Astrocyte of the cerebellum (primary cell): ENCODE measurements at regions not wholly inside any gene's neighbourhood (a gene's known extent, or its start where the extent isn't known, plus 50 kb on each side); places are given as distances from the start of the nearest gene placed in this dataset.
"Not testable (repeated sequence)": the region's sequence is repeated elsewhere in the genome, so short reads cannot be mapped to it uniquely, and the experiment has no call there.

Experiments used
- DNase-seq: peaks from one replicate; pipeline ENCODE4 v3.0.0-alpha.2; 2011; ENCODE audit warnings: low read depth
- H3K4me3 ChIP-seq: 2 replicates; pipeline ENCODE4 v1.5.1; 2011; ENCODE audit warnings: mild to moderate bottlenecking, low read depth, low read length, moderate library complexity
- CTCF ChIP-seq: IDR thresholded peaks from 2 replicates; pipeline ENCODE4 v1.5.1; 2012; ENCODE audit warnings: low read length, low read depth, moderate library complexity, mild to moderate bottlenecking; ENCODE audit errors: missing control alignments
- in situ Hi-C: cut with HindIII; loops from 2 replicates; pipeline ENCODE4 v1.10.0; 2017; ENCODE audit warnings: low sequenced_read_pairs

- TF ChIP-seq CTCF: no peak
- DNase-seq: peak; percentile 80
- in situ Hi-C loops: no loop called here
- H3K4me3 ChIP-seq: no peak overlapping the region
Measured at GRCh38 chr10:52390388-52390787, 76.3 kb downstream of the DKK1 start.

GRCh38 chr10:52391927-52392602 is 78.0 kb downstream of the DKK1 start:
- no peak overlapping the region for H3K4me3 ChIP-seq
- in situ Hi-C loops: no loop called here
- no peak for TF ChIP-seq CTCF
- DNase-seq: no peak

GRCh38 chr10:52394246-52394645 is 80.2 kb downstream of the DKK1 start:
- TF ChIP-seq CTCF: no peak
- DNase-seq: no peak
- no peak overlapping the region for H3K4me3 ChIP-seq
- in situ Hi-C loops: no loop called here

- in situ Hi-C loops: no loop called here
- no peak overlapping the region for H3K4me3 ChIP-seq
- no peak for DNase-seq
- no peak for TF ChIP-seq CTCF
Measured at GRCh38 chr10:52400562-52400961, 86.5 kb downstream of the DKK1 start.

- H3K4me3 ChIP-seq, in situ Hi-C loops, DNase-seq: not testable (repeated sequence)
Measured at GRCh38 chr10:52403801-52404200, 89.7 kb downstream of the DKK1 start.

- no peak for DNase-seq
- TF ChIP-seq CTCF: no peak
- in situ Hi-C loops: no loop called here
- no peak overlapping the region for H3K4me3 ChIP-seq
Measured at GRCh38 chr10:52409195-52409594, 95.1 kb downstream of the DKK1 start.

GRCh38 chr10:52409928-52410327 is 95.8 kb downstream of the DKK1 start:
- no peak overlapping the region for H3K4me3 ChIP-seq
- no peak for TF ChIP-seq CTCF
- no peak for DNase-seq
- in situ Hi-C loops: no loop called here
